ENCODE measurements at regions not wholly inside any gene's neighbourhood (a gene's known extent, or its start where the extent isn't known, plus 50 kb on each side); places are given as distances from the start of the nearest gene placed in this dataset.

DNA sequence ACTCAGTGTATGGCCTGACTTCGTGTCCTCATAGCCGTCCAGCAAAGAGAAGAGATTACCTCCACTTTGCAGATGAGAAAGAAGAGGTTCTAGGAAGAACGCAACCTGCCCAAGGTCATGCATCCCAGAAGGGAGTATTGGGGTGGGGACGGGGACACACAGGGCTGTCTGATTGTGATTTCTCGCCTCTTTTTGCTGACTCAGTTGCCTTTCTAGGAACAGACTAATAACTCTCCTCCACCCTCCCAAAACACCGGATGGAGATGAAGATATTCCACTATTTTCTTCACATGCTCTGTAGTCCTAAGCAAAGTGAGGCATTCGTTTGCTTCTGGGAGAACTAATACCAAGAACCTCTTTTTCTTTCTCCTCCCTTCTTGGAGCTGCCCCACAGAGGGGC, 529.3 kb downstream of the MIAT start:
- H3K27ac ChIP-seq (ENCODE audit: low read depth, low read length) = no peak overlapping the region
- Mint-ChIP-seq H3K36me3 (ENCODE audit: low read depth, unreplicated experiment) (no peaks in the 10 kb centered on the region), H3K27ac (ENCODE audit: unreplicated experiment) (no peak overlapping the region), H3K27me3 (ENCODE audit: low read depth, unreplicated experiment) (peaks cover 12% of the 10 kb centered on the region), H3K9me3 (ENCODE audit: unreplicated experiment) (peaks cover 6% of the 10 kb centered on the region), H3K4me3 (ENCODE audit: unreplicated experiment) (no peak overlapping the region), H3K4me1 (ENCODE audit: low read depth, unreplicated experiment) (no peaks in the 10 kb centered on the region)
- H4K20me1 ChIP-seq (ENCODE audit: insufficient read depth, low read length) = no peaks in the 10 kb centered on the region
- no peak overlapping the region for H3K4me3 ChIP-seq (ENCODE audit: insufficient read depth, low read depth, low read length)
- H3K79me2 ChIP-seq (ENCODE audit: insufficient read depth, low read length) = no peaks in the 10 kb centered on the region
- no peaks in the 10 kb centered on the region for H3K36me3 ChIP-seq (ENCODE audit: insufficient read depth, low read length)
- H3K9me3 ChIP-seq (ENCODE audit: insufficient read depth, low read depth, low read length) = no peaks in the 10 kb centered on the region
- no peak overlapping the region for H3K9ac ChIP-seq (ENCODE audit: low read length)
- H3K4me2 ChIP-seq (ENCODE audit: low read length) = no peak overlapping the region
- TF ChIP-seq EZH2 (IDR thresholded peaks at IDR 0.05; ENCODE audit: insufficient read depth, low read length) = no peak
- TF ChIP-seq, protein P1, sequence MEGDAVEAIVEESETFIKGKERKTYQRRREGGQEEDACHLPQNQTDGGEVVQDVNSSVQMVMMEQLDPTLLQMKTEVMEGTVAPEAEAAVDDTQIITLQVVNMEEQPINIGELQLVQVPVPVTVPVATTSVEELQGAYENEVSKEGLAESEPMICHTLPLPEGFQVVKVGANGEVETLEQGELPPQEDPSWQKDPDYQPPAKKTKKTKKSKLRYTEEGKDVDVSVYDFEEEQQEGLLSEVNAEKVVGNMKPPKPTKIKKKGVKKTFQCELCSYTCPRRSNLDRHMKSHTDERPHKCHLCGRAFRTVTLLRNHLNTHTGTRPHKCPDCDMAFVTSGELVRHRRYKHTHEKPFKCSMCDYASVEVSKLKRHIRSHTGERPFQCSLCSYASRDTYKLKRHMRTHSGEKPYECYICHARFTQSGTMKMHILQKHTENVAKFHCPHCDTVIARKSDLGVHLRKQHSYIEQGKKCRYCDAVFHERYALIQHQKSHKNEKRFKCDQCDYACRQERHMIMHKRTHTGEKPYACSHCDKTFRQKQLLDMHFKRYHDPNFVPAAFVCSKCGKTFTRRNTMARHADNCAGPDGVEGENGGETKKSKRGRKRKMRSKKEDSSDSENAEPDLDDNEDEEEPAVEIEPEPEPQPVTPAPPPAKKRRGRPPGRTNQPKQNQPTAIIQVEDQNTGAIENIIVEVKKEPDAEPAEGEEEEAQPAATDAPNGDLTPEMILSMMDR (IDR thresholded peaks at IDR 0.05; ENCODE audit: insufficient read depth, low read depth, low read length) = no peak
- DNase-seq (ENCODE audit: low read depth) (no peak), FAIRE-seq (no peak)
- no peaks in the 10 kb centered on the region for H3K27me3 ChIP-seq (ENCODE audit: insufficient read depth, low read length)
- no peaks in the 10 kb centered on the region for H3K4me1 ChIP-seq (ENCODE audit: insufficient read depth, low read length)
- H2AFZ ChIP-seq (ENCODE audit: low read depth, low read length) = no peak overlapping the region

DNA sequence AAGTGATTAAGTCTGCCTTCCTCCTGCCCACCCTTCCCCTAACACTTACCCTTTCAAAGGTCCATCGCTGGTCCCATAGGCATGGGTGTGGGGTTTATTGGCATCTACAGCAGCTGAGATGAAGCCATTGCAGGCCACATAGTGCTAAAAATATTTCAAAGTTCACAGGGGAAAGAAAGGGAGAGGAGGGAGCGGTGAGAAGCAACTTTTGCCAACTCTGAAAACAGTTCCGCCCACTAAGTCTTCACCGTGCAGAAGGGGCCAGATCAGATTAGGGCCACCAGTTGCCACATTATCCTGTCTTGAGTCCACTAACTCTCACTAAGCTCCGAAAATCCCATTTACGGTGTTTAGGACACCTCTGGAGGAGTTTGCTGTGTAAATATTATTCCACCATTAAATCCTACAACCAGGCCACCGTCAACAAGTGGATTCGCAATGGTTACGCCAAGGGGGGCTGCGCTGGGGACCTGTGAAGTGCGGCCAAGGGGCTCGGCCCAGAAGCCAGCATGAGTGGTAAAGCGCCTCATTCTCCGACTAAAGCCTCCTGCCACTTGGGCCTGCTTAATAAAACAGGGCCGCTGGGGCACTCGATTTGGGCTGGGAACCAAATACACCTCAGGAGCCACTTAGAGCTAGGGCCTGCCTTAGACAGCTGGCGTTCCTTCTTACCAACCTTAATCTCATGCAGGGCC, 534.9 kb downstream of the MIAT start:
- FAIRE-seq = no peak
- H2AFZ ChIP-seq (ENCODE audit: low read depth, low read length) = peak overlapping the region; percentile 37

DNA sequence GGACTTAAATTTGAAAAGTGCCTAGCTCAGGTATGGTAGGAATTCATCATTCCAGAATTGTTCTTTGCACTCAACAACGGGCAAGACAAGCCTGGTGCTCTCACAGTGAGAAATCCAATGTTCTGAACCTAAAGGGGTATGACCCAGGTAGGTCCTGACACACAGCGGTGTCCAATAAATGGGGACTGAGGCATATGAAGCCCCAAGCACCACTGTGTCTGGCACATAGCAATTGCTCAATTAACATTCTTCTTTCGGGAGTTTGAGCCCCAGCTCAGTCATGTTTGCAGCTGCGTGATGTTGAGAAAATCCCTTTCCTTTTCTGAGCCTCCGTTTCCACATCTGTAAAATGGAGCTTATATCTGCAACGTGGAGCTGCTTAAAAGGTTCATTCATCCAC, 535.8 kb downstream of the MIAT start:
- Mint-ChIP-seq H3K27ac (ENCODE audit: unreplicated experiment) (no peak overlapping the region), H3K9me3 (ENCODE audit: unreplicated experiment) (peaks cover 5% of the 10 kb centered on the region), H3K4me1 (ENCODE audit: low read depth, unreplicated experiment) (peaks cover 11% of the 10 kb centered on the region), H3K27me3 (ENCODE audit: low read depth, unreplicated experiment) (peaks cover 9% of the 10 kb centered on the region), H3K4me3 (ENCODE audit: unreplicated experiment) (no peak overlapping the region), H3K36me3 (ENCODE audit: low read depth, unreplicated experiment) (peaks cover 7% of the 10 kb centered on the region)
- FAIRE-seq (no peak), DNase-seq (ENCODE audit: low read depth) (no peak)
- H3K4me3 ChIP-seq (ENCODE audit: insufficient read depth, low read depth, low read length) = no peak overlapping the region
- H3K4me2 ChIP-seq (ENCODE audit: low read length) = no peak overlapping the region
- TF ChIP-seq, protein P1 (IDR thresholded peaks at IDR 0.05; ENCODE audit: insufficient read depth, low read depth, low read length) = no peak
- no peak for TF ChIP-seq EZH2 (IDR thresholded peaks at IDR 0.05; ENCODE audit: insufficient read depth, low read length)
- no peaks in the 10 kb centered on the region for H3K36me3 ChIP-seq (ENCODE audit: insufficient read depth, low read length)
- H3K4me1 ChIP-seq (ENCODE audit: insufficient read depth, low read length) = no peaks in the 10 kb centered on the region
- no peaks in the 10 kb centered on the region for H3K9me3 ChIP-seq (ENCODE audit: insufficient read depth, low read depth, low read length)
- no peak overlapping the region for H3K9ac ChIP-seq (ENCODE audit: low read length)
- no peak overlapping the region for H3K27ac ChIP-seq (ENCODE audit: low read depth, low read length)
- no peaks in the 10 kb centered on the region for H3K27me3 ChIP-seq (ENCODE audit: insufficient read depth, low read length)
- H2AFZ ChIP-seq (ENCODE audit: low read depth, low read length) = no peak overlapping the region
- no peaks in the 10 kb centered on the region for H3K79me2 ChIP-seq (ENCODE audit: insufficient read depth, low read length)
- no peaks in the 10 kb centered on the region for H4K20me1 ChIP-seq (ENCODE audit: insufficient read depth, low read length)

More for the DNA sequence above, 534.9 kb downstream of the MIAT start:
- peaks cover 11% of the 10 kb centered on the region for H3K4me1 Mint-ChIP-seq (ENCODE audit: low read depth, unreplicated experiment)
- Histone ChIP-seq H3K36me3 (ENCODE audit: insufficient read depth, low read length) (no peaks in the 10 kb centered on the region), H3K79me2 (ENCODE audit: insufficient read depth, low read length) (no peaks in the 10 kb centered on the region), H3K4me2 (ENCODE audit: low read length) (no peak overlapping the region), H3K27me3 (ENCODE audit: insufficient read depth, low read length) (no peaks in the 10 kb centered on the region), H3K4me1 (ENCODE audit: insufficient read depth, low read length) (no peaks in the 10 kb centered on the region), H4K20me1 (ENCODE audit: insufficient read depth, low read length) (no peaks in the 10 kb centered on the region), H3K9me3 (ENCODE audit: insufficient read depth, low read depth, low read length) (no peaks in the 10 kb centered on the region), H3K9ac (ENCODE audit: low read length) (no peak overlapping the region), H3K4me3 (ENCODE audit: insufficient read depth, low read depth, low read length) (no peak overlapping the region), H3K27ac (ENCODE audit: low read depth, low read length) (no peak overlapping the region)
- peak; percentile 63 for DNase-seq (ENCODE audit: low read depth)
- H3K27ac Mint-ChIP-seq (ENCODE audit: unreplicated experiment) = no peak overlapping the region
- H3K27me3 Mint-ChIP-seq (ENCODE audit: low read depth, unreplicated experiment) = peaks cover 10% of the 10 kb centered on the region
- peaks cover 4% of the 10 kb centered on the region for H3K9me3 Mint-ChIP-seq (ENCODE audit: unreplicated experiment)
- peaks cover 7% of the 10 kb centered on the region for H3K36me3 Mint-ChIP-seq (ENCODE audit: low read depth, unreplicated experiment)
- H3K4me3 Mint-ChIP-seq (ENCODE audit: unreplicated experiment) = no peak overlapping the region
- TF ChIP-seq EZH2 (IDR thresholded peaks at IDR 0.05; ENCODE audit: insufficient read depth, low read length) = no peak
- TF ChIP-seq, protein P1 (IDR thresholded peaks at IDR 0.05; ENCODE audit: insufficient read depth, low read depth, low read length) = no peak

Data from astrocyte (in vitro differentiated cells and primary cell).